ENCODE measurements at regions not wholly inside any gene's neighbourhood (a gene's known extent, or its start where the extent isn't known, plus 50 kb on each side); places are given as distances from the start of the nearest gene placed in this dataset.
A peak's percentile ranks its signal among the peaks of the same experiment; 100 is the strongest.

GRCh38 chr12:20201733-20202132 lies 166.6 kb upstream of the PDE3A start:
- Histone ChIP-seq H3K27me3 (ENCODE audit: control insufficient read depth, insufficient read depth) (no peaks in the 10 kb centered on the region), H3K4me1 (ENCODE audit: control insufficient read depth, insufficient read depth, low read length) (no peaks in the 10 kb centered on the region), H3K27ac (ENCODE audit: low read length) (no peak overlapping the region), H3K4me3 (ENCODE audit: low read length) (no peak overlapping the region), H3K9me3 (ENCODE audit: control insufficient read depth, low read length) (no peaks in the 10 kb centered on the region)
- intact Hi-C loops (cut with DNase I): no loop called here
- DNase-seq: no peak
- ATAC-seq: no peak

- intact Hi-C loops (cut with DNase I): no loop called here
- no peak overlapping the region for H3K27ac ChIP-seq (ENCODE audit: low read length)
Observed at GRCh38 chr12:20205854-20206253, 162.5 kb upstream of the PDE3A start.

GRCh38 chr12:20206410-20206809 lies 161.9 kb upstream of the PDE3A start:
- 64% methylated on average over 2 of the region's 2 CpGs for WGBS
- intact Hi-C loops (cut with DNase I): no loop called here
- ATAC-seq (no peak), DNase-seq (no peak)
- no peaks in the 10 kb centered on the region for H3K4me1 ChIP-seq (ENCODE audit: control insufficient read depth, insufficient read depth, low read length)
- H3K27ac ChIP-seq (ENCODE audit: low read length): no peak overlapping the region
- H3K4me3 ChIP-seq (ENCODE audit: low read length): no peak overlapping the region
- no peaks in the 10 kb centered on the region for H3K27me3 ChIP-seq (ENCODE audit: control insufficient read depth, insufficient read depth)
- H3K9me3 ChIP-seq (ENCODE audit: control insufficient read depth, low read length): no peaks in the 10 kb centered on the region

More at GRCh38 chr12:20205854-20206253, 162.5 kb upstream of the PDE3A start:
- no peak overlapping the region for H3K4me3 ChIP-seq (ENCODE audit: low read length)
- 71% methylated on average over 2 of the region's 2 CpGs for WGBS
- no peaks in the 10 kb centered on the region for H3K9me3 ChIP-seq (ENCODE audit: control insufficient read depth, low read length)
- ATAC-seq (no peak), DNase-seq (no peak)
- H3K27me3 ChIP-seq (ENCODE audit: control insufficient read depth, insufficient read depth): no peaks in the 10 kb centered on the region
- H3K4me1 ChIP-seq (ENCODE audit: control insufficient read depth, insufficient read depth, low read length): no peaks in the 10 kb centered on the region

- intact Hi-C loops (cut with DNase I): loop anchor here in 1 of 4 donors (10.0 kb wide), 1 partner anchor 446 kb away; no protein-coding TSS in a partner anchor
- Histone ChIP-seq H3K4me3 (ENCODE audit: low read length) (no peak overlapping the region), H3K27ac (ENCODE audit: low read length) (peak overlapping the region; percentile 3), H3K9me3 (ENCODE audit: control insufficient read depth, low read length) (no peaks in the 10 kb centered on the region), H3K4me1 (ENCODE audit: control insufficient read depth, insufficient read depth, low read length) (no peaks in the 10 kb centered on the region), H3K27me3 (ENCODE audit: control insufficient read depth, insufficient read depth) (no peaks in the 10 kb centered on the region)
- DNase-seq (no peak), ATAC-seq (no peak)
- WGBS: 69% methylated on average over 2 of the region's 2 CpGs
Observed at GRCh38 chr12:20210621-20211215, 157.6 kb upstream of the PDE3A start.

GRCh38 chr12:20211541-20211940 lies 156.8 kb upstream of the PDE3A start:
- no peaks in the 10 kb centered on the region for H3K4me1 ChIP-seq (ENCODE audit: control insufficient read depth, insufficient read depth, low read length)
- H3K27me3 ChIP-seq (ENCODE audit: control insufficient read depth, insufficient read depth): no peaks in the 10 kb centered on the region
- peak overlapping the region; percentile 52 for H3K27ac ChIP-seq (ENCODE audit: low read length)
- no peaks in the 10 kb centered on the region for H3K9me3 ChIP-seq (ENCODE audit: control insufficient read depth, low read length)
- 31% methylated on average over 3 of the region's 3 CpGs for WGBS
- no peak for DNase-seq
- intact Hi-C loops (cut with DNase I): loop anchor here in 1 of 4 donors (10.0 kb wide), 1 partner anchor 447 kb away; no protein-coding TSS in a partner anchor
- no peak overlapping the region for H3K4me3 ChIP-seq (ENCODE audit: low read length)
- ATAC-seq: no peak

- Histone ChIP-seq H3K27ac (ENCODE audit: low read length) (no peak overlapping the region), H3K4me3 (ENCODE audit: low read length) (no peak overlapping the region), H3K27me3 (ENCODE audit: control insufficient read depth, insufficient read depth) (no peaks in the 10 kb centered on the region), H3K4me1 (ENCODE audit: control insufficient read depth, insufficient read depth, low read length) (no peaks in the 10 kb centered on the region), H3K9me3 (ENCODE audit: control insufficient read depth, low read length) (no peaks in the 10 kb centered on the region)
- intact Hi-C loops (cut with DNase I): loop anchor here in 1 of 4 donors (10.0 kb wide), 1 partner anchor 447 kb away; no protein-coding TSS in a partner anchor
- ATAC-seq: peak; percentile 25 to 58
- DNase-seq: no peak
- WGBS: 4% methylated on average over 2 of the region's 2 CpGs
Observed at GRCh38 chr12:20211981-20212421, 156.3 kb upstream of the PDE3A start.

DNA sequence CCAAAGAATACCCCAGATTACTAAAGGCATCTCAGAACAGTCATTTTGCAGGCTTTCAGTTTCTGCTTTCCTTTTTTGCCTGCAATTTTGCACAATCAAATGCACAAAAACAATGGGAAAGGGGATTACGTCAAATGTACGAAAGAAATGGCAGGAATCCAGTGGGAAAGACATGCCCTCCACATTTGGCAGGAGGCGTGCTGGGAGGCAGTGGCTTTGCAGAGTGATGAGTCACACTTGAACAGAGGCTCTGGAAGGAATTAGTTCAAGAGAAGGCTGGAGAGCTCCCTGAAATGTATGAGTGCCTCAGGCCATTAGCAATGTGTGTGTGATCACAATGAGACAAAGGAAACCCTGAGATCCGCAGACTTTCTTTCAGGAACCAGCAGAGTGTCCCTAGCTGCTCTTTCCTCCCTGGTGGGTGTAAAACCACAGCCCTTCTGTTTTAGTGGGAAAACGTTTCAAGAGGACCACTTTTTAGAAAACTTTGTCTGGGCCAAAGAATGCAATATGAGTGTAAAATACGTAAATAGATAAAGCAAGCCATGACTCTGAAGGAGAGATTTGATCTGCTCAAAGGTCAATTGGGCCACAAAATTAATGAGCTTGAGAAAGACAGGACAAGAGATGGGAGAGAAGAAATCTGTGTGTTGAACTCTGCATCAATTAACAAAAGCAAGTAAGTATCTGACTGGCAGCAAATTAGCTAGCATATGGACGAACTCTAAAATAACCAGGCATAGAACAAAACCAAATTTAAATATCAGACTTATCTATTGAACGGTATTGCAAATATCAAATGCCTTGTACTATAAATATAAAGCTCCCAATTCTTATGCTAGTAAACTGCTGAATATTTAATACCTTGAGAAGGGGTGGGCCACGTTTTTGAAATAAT lies 155.4 kb upstream of the PDE3A start:
- WGBS: 27% methylated on average over 9 of the region's 9 CpGs
- intact Hi-C loops (cut with DNase I): loop anchor here in 1 of 4 donors (10.0 kb wide), 1 partner anchor 448 kb away; no protein-coding TSS in a partner anchor
- no peaks in the 10 kb centered on the region for H3K4me1 ChIP-seq (ENCODE audit: control insufficient read depth, insufficient read depth, low read length)

DNA sequence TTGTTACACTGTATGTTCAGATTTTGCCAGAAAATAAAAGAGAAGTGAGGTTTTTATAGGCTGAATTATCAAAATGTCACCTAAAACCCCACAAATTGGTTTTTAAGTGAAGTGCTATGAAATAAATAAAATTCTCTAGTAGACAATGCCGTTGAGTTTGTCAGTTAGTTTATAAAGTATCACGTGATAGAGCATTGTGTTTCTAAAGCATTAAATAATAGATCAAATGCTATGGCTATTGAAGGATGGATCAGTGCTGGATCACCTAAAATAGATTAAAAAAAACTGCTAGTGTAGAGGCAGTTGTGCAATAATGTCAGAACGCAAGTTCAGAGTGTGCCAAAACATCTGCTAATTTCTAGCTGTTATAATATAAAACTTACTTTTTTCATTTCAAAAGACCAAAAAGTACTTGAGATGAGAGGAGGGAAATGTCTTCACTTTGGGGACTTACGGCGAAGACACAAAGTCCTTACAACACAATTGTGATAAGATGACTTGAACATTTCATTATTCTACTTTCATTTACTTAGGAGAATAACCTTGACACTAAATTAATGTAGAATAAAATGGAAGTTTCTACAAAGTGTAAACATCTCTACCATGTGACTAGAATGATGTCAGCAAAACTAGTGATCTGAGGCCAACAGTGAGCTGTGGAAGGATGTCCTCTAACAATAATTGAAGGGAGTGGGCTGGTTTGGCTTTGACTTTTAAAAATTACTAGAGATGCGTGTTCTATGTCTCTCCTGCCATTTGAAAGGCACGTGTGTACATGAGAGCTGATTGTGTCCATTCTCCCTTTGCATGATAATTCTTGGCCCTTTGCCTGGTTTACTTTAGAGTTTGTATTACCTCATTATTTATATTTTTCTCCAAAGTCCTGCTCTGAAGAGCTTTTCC lies 154.4 kb upstream of the PDE3A start:
- H3K27me3 ChIP-seq (ENCODE audit: control insufficient read depth, insufficient read depth): no peaks in the 10 kb centered on the region
- ATAC-seq: no peak
- intact Hi-C loops (cut with DNase I): loop anchor here in 1 of 4 donors (10.0 kb wide), 1 partner anchor 449 kb away; no protein-coding TSS in a partner anchor
- no peaks in the 10 kb centered on the region for H3K9me3 ChIP-seq (ENCODE audit: control insufficient read depth, low read length)
- no peak for DNase-seq
- H3K27ac ChIP-seq (ENCODE audit: low read length): no peak overlapping the region
- WGBS: 61% methylated on average over 7 of the region's 7 CpGs
- no peak overlapping the region for H3K4me3 ChIP-seq (ENCODE audit: low read length)
- no peaks in the 10 kb centered on the region for H3K4me1 ChIP-seq (ENCODE audit: control insufficient read depth, insufficient read depth, low read length)

More for the DNA sequence above, 155.4 kb upstream of the PDE3A start:
- Histone ChIP-seq H3K9me3 (ENCODE audit: control insufficient read depth, low read length) (no peaks in the 10 kb centered on the region), H3K4me3 (ENCODE audit: low read length) (no peak overlapping the region), H3K27ac (ENCODE audit: low read length) (peak overlapping the region; percentile 90), H3K27me3 (ENCODE audit: control insufficient read depth, insufficient read depth) (no peaks in the 10 kb centered on the region)
- DNase-seq (peak; percentile 88 to 93 (median 92)), ATAC-seq (peak; percentile 99 to 100)

DNA sequence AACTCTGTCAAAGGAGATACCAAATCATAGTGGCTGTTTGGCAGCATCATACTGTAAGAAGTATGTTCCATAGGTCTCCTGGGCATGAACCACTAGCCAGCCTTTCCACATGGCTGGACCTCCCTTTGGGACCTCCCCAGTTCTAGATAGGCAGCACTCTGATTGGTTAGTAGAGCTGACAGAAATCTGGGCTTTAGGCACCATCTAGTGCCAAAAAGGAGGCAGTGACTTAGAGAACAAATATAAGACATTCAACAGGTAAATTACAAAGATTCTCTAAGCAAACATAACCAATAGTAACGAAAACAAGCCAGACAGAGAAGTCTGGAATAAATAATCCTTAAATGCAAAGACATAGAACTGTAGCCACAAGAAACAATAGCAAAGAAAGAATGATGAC lies 148.0 kb upstream of the PDE3A start:
- Histone ChIP-seq H3K27me3 (ENCODE audit: control insufficient read depth, insufficient read depth) (no peaks in the 10 kb centered on the region), H3K27ac (ENCODE audit: low read length) (no peak overlapping the region), H3K4me1 (ENCODE audit: control insufficient read depth, insufficient read depth, low read length) (no peaks in the 10 kb centered on the region), H3K9me3 (ENCODE audit: control insufficient read depth, low read length) (no peaks in the 10 kb centered on the region), H3K4me3 (ENCODE audit: low read length) (no peak overlapping the region)
- ATAC-seq: peak in 1 of 2 donors; percentile 66
- 88% methylated on average over 1 of the region's 1 CpG for WGBS
- DNase-seq: no peak
- intact Hi-C loops (cut with DNase I): no loop called here

GRCh38 chr12:20232931-20233675 lies 135.2 kb upstream of the PDE3A start:
- no peak overlapping the region for H3K27ac ChIP-seq (ENCODE audit: low read length)
- DNase-seq: no peak
- intact Hi-C loops (cut with DNase I): no loop called here
- H3K9me3 ChIP-seq (ENCODE audit: control insufficient read depth, low read length): peaks cover 2% of the 10 kb centered on the region
- H3K4me3 ChIP-seq (ENCODE audit: low read length): no peak overlapping the region
- H3K4me1 ChIP-seq (ENCODE audit: control insufficient read depth, insufficient read depth, low read length): no peaks in the 10 kb centered on the region
- no peaks in the 10 kb centered on the region for H3K27me3 ChIP-seq (ENCODE audit: control insufficient read depth, insufficient read depth)
- WGBS: 64% methylated on average over 5 of the region's 5 CpGs
- ATAC-seq: no peak
